HG02943 (cell line): ENCODE measurements at regions not wholly inside any gene's neighbourhood (a gene's known extent, or its start where the extent isn't known, plus 50 kb on each side); places are given as distances from the start of the nearest gene placed in this dataset.
"Not testable (repeated sequence)": the region's sequence is repeated elsewhere in the genome, so short reads cannot be mapped to it uniquely, and the experiment has no call there.

Experiments
- ATAC-seq: cut with Tn5 transposase; IDR thresholded peaks from one replicate; pipeline ENCODE4 v1.9.1; 2021; ENCODE audit warnings: mild to moderate bottlenecking, low read depth, moderate library complexity; ENCODE audit not compliant: unreplicated experiment

- no peak for ATAC-seq
Observed at GRCh38 chr12:105574056-105574715, 243.7 kb downstream of the C12orf75 start.

GRCh38 chr12:105575235-105575634 is 244.7 kb downstream of the C12orf75 start:
- no peak for ATAC-seq

- ATAC-seq = no peak
Observed at GRCh38 chr12:105576261-105576660, 245.8 kb downstream of the C12orf75 start.

- no peak for ATAC-seq
Observed at GRCh38 chr12:105580821-105581352, 250.4 kb downstream of the C12orf75 start.

GRCh38 chr12:105581420-105581819 is 250.9 kb downstream of the C12orf75 start:
- no peak for ATAC-seq

GRCh38 chr12:105585107-105585506 is 254.6 kb downstream of the C12orf75 start:
- no peak for ATAC-seq

- ATAC-seq = no peak
Observed at GRCh38 chr12:105587237-105587636, 256.7 kb downstream of the C12orf75 start.

- no peak for ATAC-seq
Observed at GRCh38 chr12:105588106-105588505, 257.6 kb downstream of the C12orf75 start.

- no peak for ATAC-seq
Observed at GRCh38 chr12:105590571-105590970, 260.1 kb downstream of the C12orf75 start.

GRCh38 chr12:105595440-105595839 is 264.9 kb downstream of the C12orf75 start:
- no peak for ATAC-seq

- no peak for ATAC-seq
Observed at GRCh38 chr12:105596731-105597130, 266.2 kb downstream of the C12orf75 start.

- no peak for ATAC-seq
Observed at GRCh38 chr12:105598031-105598430, 267.5 kb downstream of the C12orf75 start.

GRCh38 chr12:105600911-105601545 is 270.5 kb downstream of the C12orf75 start:
- ATAC-seq = no peak

- not testable (repeated sequence) for ATAC-seq
Observed at GRCh38 chr12:105602312-105602711, 271.8 kb downstream of the C12orf75 start.

- ATAC-seq = not testable (repeated sequence)
Observed at GRCh38 chr12:105604281-105604680, 273.8 kb downstream of the C12orf75 start.

GRCh38 chr12:105606613-105607012 is 276.1 kb downstream of the C12orf75 start:
- ATAC-seq = not testable (repeated sequence)

- not testable (repeated sequence) for ATAC-seq
Observed at GRCh38 chr12:105609001-105609400, 278.5 kb downstream of the C12orf75 start.

GRCh38 chr12:105610459-105610858 is 280.0 kb downstream of the C12orf75 start:
- ATAC-seq = no peak

GRCh38 chr12:105611340-105611739 is 280.8 kb downstream of the C12orf75 start:
- ATAC-seq = no peak

GRCh38 chr12:105613269-105613668 is 282.8 kb downstream of the C12orf75 start:
- ATAC-seq = no peak

GRCh38 chr12:105613887-105614286 is 283.4 kb downstream of the C12orf75 start:
- no peak for ATAC-seq

GRCh38 chr12:105616971-105617540 is 286.6 kb downstream of the C12orf75 start:
- ATAC-seq = no peak
